ENCODE measurements at regions not wholly inside any gene's neighbourhood (a gene's known extent, or its start where the extent isn't known, plus 50 kb on each side); places are given as distances from the start of the nearest gene placed in this dataset.

DNA sequence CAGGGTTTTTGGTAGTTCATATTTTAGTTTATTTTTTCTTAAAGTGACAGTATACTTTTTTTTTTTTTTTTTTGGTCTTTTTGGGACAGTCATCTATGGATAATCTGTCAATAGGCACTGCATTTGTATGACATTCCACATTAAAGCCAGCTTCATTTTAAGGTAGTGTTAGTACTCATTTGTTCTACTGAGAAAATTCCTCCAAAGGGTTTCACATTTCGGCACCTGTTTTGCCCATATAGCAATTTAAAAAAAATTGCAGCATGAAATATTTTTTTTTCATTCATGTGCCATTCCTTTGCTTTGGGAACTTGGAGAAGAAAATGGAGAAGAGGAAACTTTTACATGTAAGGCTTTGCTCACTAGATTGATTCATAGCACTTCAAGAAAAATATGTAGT, 276.3 kb upstream of the TCF4 start:
- TF ChIP-seq CTCF (conservative IDR thresholded peaks at IDR 0.05; ENCODE audit: low read depth, low read length), result no peak
- TF ChIP-seq ELK1 (IDR thresholded peaks at IDR 0.05; ENCODE audit: borderline replicate concordance, low read depth, low read length), result no peak
- no peak for TF ChIP-seq CHD1 (IDR thresholded peaks at IDR 0.05; ENCODE audit: low read depth, low read length)
- no peak for TF ChIP-seq MXI1 (IDR thresholded peaks at IDR 0.05; ENCODE audit: borderline replicate concordance, low read depth, low read length)
- no peak for TF ChIP-seq POLR2A (IDR thresholded peaks at IDR 0.05; ENCODE audit: low read depth, low read length)
- TF ChIP-seq CEBPB (IDR thresholded peaks at IDR 0.05; ENCODE audit: low read depth, low read length), result no peak
- no peak for TF ChIP-seq USF2 (IDR thresholded peaks at IDR 0.05; ENCODE audit: low read depth, low read length)
- no peak for TF ChIP-seq MAFK (IDR thresholded peaks at IDR 0.05; ENCODE audit: low read depth, low read length)

Data from IMR-90 (cell line).